AML-193 (cell line): ENCODE measurements at regions not wholly inside any gene's neighbourhood (a gene's known extent, or its start where the extent isn't known, plus 50 kb on each side); places are given as distances from the start of the nearest gene placed in this dataset.
"Not testable (repeated sequence)": the region's sequence is repeated elsewhere in the genome, so short reads cannot be mapped to it uniquely, and the experiment has no call there.

Experiments used
- DNase-seq, 2 experiments: peaks; one replicate each; lab custom pipeline; 2025; lab: John Stamatoyannopoulos, UW

DNA sequence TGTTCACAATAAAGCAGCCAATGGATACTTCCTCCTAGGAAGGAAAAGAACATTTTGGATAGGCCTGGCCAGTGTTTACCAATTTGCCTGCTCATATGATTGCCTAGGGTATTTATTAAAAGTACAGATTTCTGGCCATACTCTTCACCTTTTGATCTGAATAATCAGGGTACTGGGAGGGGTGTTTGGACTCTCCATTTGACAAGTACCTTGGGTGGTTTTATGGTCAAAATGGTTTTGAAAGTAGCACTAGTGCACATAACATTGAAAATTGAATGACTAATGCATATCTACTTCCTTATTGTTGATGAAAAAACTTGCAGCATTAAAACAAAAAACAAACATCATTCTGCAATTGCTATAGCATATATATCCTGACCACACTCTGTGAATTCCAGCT lies 333.3 kb upstream of the CDH2 start:
- no peak for DNase-seq

DNA sequence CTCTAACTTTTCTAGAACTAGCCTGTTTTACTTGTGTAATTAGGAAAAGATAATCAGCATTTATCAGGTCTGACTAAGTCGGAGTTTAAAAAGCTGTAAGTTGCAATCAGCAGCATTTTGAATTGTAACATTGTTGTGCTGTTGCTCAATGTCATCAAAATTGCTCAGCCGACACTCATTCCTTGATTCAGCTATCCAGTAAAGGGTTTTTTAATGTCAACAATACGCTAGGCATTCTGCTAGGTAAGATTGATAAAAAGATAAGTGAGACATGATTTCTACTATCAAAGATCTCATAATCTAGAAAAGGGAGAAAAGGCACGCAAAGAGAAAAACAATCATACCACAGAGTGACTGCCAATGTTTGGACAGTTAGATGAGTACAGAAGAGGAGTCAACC lies 327.1 kb upstream of the CDH2 start:
- no peak for DNase-seq

DNA sequence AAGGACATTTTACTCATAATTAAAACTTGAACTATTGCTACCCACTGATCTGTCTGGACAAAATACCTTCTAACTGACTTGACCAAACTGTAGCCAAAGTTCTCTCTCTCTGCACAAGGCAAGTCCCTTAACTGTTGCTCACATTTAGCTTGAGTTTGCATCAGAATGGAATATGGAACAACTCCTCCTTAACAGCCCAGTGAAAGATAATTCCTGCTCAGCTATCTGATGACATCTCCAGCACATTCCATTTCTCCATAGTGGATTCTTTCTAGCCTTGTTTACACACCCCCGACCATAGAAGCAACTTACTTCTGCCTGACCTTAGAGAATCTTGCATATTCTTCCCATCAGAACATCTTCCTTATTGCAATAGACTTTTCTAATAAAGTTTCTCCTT lies 317.2 kb upstream of the CDH2 start:
- DNase-seq: no peak

DNA sequence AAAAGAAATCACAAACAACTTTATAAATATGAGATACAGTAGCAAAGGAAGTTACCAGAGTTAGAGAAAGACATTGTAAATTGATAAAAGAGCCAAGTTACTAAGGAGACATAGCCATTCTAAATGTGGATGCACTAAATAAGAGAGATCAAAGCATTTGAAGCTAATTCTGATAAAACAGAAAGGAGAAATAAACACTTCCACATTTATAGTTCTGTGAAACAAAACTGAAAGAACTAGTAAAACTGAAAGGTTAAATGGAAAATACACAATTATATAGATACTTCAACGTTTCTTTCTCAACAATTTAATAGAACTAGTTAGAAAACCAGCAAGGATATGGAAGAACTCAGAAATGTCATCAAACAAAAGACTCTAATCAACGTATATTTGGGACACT lies 309.0 kb upstream of the CDH2 start:
- DNase-seq: no peak

DNA sequence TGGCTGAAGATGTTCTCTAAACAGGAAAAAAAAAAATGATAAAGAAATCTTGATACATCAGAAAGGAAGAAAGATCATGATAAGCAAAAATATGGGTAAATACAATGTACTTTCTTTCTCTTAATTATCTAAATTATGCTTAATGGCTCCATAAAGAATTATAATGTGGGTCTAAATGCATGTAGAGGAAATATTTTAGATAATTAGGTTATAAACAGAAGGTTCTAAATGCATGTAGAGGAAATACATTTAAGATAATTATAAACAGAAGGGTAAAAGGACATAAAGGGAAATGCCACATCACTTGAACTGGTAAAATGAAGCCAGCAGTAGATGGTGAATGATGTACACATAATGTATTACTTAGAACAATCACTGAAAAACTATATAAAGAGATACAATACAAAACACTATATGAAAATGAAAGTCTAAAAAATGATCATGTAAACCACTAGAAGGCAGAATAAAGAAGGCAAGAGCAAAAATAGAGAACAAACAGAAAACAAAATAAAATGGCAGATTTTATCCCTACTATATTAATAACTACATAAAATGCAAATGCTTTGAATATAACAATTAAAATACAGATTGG lies 308.4 kb upstream of the CDH2 start:
- no peak for DNase-seq

DNA sequence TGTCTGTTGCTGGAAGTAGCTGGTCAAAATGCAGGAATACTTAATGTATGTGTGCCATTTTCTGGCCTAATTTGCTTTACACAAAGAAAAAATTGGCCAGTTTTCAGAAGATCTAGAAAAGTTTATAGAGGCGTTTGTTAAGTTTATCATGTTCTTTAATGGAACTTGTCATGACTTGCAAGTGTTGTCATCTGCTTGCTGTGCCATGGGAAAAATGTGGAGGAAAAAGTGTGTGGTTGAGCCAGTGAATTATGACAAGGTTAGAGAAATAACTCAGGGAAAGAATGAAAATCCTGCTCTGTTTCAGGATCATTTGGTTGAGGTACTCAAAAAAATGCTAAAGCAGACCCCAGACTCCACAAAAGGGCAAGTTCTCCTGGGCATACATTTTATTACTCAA lies 301.6 kb upstream of the CDH2 start:
- DNase-seq: no peak

DNA sequence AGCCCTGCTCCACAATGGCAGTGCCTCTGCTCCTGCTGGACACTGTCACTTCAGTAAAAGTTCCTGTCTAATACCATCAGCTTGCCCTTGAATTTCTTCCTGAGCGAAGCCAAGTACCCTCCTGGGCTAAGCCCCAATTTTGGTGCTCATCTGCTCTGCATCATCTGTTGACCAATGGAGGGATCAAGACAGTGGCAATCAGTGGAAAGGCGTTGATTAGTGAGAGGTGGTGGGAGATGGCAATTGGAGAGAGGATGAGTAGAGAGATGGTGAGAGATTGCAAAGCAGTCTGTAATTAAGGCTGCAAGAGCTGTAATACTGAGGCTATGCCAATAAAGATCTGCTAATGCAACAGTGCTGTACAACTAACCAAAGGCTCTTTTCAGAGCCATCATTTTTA lies 299.4 kb upstream of the CDH2 start:
- no peak for DNase-seq

DNA sequence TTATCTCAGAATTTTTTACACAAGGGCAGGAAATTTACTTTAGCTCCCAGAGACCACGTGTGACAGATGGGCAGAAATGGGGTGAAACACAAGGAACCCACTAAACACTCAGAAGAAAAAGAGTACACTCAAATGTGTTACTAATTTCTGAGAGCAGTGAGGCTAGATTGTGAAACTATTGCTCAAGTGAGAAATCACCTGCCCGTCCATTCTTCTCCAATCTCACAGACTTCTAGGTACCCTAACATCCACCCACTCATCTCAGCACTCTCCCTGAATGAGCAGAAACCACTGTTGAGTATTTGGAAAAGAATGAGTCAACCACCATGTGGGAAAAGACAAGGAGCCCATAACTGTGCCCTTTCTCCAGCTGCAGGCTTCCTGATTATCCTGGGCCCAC lies 293.0 kb upstream of the CDH2 start:
- no peak for DNase-seq

DNA sequence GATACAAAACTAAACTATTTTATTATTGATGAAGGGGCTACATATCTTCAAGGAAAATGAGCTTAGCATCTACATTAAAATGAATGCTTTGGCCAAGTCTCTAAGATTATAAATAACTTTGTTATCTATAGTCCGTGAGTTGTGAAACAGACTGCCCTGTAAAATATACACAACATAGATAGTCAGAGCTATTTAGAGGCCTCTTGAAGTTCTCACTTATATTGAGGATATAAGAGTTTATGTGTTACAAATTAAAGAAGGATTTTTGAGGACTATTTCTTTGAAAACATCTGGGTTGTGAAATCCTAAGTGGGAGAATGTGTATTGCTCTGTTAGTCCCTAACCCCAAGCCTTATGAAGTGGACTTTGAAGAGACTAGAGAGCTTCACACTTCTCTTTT lies 292.0 kb upstream of the CDH2 start:
- no peak for DNase-seq

DNA sequence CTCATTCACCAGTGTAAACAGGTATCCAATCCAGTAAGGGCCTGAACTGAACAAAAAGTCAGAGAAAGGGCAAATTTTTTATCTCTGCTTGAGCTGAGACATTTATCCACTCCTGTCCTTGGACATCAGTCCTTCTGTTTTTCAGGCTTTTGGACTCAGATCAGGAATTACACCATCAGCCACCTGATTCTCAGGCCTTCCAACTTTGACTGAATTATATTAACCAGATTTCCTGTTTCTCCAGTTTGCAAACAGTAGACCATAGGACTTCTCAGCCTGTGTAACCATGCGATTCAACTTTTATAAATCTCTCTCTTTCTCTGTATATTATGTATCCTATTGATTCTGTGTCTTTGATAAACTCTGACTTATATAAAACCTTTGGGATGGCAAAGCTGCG lies 289.3 kb upstream of the CDH2 start:
- DNase-seq: no peak

DNA sequence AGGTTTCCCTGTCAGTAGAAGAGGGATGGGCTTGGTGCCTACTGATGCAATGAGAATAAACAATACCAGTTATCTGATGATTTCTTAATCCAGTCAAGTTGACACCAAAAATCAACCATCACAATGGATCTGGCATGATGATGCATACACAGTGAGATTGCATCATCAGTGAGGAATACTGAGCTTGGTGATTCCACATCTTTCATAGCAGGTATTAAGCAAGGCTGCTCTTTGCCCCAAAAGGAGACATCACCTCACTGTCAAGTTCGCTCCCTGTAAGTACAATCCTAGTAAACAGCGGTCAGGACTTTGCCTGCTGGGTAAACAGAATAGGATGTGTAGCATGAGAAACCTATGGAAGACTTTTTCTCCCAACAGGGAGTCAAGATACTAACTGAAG lies 282.7 kb upstream of the CDH2 start:
- DNase-seq: no peak

DNA sequence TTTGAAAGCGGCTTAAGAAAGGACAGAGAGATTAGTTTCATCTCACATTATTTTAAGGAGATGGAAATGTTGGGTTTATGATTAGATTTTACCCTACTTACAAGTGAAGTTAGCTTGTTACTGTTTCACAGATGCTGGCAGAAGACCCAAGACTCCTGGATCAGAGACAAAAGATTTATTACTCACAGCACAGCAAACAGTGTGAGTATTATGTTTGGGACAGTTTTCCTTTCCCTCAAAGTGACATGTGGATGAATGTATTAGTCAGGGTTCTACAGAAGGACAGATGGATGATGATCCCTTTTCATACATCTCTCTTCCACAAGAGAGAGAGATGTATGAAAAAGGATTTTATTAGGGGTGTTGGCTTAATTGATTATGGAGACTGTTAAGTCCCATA lies 281.8 kb upstream of the CDH2 start:
- no peak for DNase-seq

DNA sequence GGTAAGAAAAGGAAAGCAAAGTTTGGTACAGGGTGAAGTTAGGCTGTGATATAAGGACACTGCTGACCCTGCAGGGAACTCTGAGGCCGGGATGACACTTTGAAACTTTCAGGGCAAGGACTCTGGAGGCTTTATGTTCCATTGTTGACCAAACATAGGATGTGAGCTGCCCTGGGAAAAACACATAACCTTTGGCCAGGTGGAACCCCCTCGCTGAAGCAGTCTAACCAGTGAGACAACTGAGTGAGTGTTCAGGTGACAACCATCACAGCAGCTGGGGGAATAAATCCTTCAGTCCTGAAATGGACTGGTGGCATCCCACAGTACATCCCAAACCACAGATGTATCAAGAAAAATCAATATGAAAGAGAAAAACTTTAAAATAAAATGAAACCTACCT lies 280.9 kb upstream of the CDH2 start:
- no peak for DNase-seq

DNA sequence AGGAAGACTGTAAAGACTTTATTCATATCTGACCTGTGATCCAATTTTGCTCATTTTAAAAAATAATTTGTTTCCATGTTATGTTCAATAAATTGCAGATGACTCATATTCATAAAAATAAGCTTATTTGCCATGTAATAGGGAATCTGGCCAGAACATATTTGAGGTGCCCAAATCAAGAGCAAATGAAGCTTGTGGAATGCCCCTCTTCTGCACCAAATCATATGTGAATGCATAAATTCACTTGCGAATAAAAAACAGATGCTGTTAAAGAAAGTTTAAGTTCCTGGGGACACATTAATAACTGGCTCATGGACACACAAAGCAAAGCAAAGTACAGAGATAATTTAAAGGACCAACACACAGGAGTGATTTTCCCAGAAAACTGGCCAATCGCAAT lies 279.0 kb upstream of the CDH2 start:
- no peak for DNase-seq

DNA sequence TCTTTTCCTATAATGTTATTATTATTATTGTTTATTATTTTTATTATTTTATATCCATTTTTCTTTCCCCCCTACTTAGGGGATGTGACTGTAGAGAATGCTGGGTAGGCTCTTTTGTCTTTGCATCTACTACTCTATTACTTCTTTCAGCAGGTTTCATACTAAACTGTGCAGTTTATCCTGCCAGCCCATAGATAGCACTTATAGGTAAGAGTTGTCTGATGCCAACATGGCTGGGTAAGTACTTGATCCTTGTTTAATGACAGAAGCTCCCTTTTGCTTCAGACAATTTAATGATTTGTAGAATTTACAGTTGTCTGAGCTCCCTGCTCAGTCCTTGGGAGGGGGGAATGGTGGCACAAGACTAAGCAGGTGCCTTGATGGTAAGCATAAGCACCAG lies 262.9 kb upstream of the CDH2 start:
- no peak for DNase-seq

DNA sequence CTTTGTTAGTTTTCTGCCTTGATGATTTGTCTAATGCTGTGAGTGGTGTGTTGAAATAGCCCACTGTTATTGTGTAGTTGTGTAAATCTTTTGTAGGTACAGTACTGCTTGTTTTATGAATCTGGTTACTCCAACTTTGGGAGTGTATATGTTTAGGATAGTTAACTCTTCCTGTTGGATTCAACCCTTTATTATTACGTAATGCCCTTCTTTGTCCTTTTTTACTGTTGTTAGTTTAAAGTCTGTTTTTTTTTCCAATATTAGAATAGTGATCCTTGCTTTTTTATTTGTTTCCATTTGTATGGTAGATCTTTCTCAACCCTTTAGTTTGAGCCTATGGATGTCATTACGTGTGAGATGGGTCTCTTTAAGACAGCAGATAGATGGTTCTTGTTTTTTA lies 261.5 kb upstream of the CDH2 start:
- no peak for DNase-seq

DNA sequence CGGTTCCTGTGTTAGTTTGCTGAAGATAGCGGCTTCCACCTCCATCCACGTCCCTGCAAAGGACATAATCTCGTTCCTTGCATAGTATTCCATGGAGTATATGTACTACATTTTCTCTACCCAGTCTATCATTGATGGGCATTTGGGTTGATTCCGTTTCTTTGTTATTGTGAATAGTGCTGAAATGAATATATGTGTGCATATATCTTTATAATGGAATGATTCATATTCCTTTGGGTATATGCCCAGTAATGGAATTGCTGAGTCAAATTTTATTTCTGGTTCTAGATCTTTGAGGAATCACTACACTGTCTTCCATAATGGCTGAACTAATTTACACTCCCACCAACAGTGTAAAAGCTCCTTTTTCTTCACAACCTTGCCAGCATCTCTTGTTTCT lies 255.4 kb upstream of the CDH2 start:
- no peak for DNase-seq

DNA sequence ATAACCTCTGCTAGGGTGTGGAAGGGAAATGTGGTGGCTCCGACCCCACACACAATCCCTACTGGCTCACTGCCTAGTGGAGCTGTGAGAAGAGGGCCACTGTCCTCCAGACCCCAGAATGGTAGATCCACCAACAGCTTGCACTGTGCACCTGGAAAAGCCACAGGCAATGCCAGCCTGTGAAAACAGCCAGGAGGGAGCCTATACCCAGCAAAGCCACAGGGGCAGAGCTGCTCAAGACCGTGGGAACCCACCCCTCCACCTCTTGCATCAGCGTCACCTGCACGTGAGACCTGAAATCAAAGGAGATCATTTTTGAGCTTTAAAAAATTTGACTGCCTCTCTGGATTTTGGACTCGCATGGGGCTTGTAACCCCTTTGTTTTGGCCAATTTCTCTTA lies 249.0 kb upstream of the CDH2 start:
- no peak for DNase-seq

DNA sequence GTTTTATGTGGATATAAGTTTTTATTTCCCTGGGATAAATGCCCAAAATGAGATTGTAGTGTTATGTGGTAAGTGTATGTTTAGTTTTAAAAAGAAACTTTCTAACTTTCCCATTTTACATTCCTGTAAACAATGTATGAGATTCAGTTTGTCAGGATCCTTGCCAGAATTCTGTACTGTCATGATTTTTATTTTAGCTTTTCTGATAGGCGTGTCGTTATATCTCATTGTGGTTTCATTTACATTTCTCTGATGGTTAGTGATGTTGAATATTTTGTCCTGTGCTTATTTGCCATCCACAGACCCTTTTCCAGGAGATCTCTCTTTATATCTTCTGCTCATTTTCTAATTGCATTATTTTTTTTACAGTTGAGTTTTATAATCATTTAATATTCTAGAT lies 245.6 kb upstream of the CDH2 start:
- DNase-seq: no peak

DNA sequence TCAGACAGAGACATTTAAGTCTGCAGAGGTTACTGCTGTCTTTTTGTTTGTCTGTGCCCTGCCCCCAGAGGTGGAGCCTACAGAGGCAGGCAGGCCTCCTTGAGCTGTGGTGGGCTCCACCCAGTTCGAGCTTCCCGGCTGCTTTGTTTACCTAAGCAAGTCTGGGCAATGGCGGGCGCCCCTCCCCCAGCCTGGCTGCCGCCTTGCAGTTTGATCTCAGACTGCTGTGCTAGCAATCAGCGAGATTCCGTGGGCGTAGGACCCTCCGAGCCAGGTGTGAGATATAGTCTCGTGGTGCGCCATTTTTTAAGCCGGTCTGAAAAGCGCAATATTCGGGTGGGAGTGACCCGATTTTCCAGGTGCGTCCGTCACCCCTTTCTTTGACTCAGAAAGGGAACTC lies 245.0 kb upstream of the CDH2 start:
- DNase-seq: not testable (repeated sequence)

DNA sequence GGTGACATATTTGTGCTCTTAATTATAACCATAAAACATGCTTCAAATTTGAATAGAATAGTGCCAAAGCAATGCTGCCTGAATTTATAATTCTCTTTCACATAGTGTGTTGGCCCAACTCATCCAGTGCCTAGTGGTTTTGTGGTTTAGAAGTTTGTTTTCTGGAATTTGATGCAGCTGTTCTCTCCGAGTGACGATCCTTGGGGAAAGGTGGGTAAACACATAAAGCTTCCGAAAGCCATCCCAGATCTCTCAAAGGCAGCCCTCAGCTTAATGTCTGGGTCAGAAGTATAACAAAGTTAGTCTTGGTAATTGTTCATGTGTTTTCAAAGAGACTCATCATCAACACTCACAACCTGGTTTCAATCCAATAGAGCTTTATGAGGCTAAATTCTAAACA lies 235.6 kb upstream of the CDH2 start:
- DNase-seq: no peak

DNA sequence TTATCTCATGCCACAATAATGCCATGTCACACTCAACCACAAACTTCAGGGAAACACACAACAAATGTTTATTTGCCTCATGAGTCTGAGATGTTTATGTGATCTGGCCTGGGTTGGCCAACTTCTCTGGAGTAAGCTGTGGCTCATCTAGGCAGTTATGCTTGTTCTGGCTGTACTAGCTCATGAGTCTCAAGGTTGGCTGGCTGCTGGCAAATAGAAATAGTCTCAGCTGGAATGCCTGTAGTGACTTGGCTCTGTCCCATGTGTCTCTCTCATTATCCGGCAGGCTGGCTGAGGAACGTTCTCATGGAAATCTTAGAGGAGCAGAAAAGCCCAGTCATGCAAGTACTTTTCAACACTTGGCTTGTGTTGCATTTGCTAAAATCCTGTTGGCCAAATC lies 234.9 kb upstream of the CDH2 start:
- no peak for DNase-seq

DNA sequence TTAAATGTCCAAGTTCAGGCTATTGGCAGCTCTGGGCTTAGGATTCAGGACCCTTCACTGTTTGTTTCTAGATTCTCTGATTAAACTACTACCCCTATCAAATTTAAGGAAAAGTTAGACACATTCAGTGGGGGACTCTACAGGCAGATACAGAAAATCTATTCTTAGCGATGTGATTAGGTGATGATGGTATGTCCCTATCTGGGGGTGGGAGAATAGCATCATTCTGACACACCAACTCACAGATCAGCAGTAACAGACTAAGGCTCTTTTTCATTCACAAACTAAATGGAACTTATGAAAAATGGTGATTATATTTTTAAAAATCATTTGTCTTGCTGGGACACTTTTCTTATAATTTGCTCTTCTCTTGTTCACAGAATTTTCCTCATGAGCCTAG lies 232.9 kb upstream of the CDH2 start:
- no peak for DNase-seq

DNA sequence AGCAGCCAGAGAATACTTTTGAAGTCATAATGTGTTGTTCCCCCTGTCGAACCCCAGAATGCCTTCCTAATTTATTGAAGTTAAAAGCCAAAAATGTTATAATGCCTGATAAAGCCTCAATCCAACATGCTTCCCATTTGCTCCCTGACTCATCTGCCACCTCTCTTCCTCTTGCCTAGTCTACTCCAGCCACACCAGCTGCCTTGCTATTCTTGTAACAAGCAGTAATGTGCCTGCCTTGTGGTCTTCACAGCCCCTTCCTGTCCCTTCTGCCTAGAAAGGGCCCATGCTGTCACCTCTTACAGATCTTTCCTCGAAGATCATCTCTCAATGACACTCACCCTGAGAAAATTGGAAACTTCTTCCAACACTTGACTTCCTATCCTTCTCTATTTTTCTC lies 231.6 kb upstream of the CDH2 start:
- DNase-seq: no peak

DNA sequence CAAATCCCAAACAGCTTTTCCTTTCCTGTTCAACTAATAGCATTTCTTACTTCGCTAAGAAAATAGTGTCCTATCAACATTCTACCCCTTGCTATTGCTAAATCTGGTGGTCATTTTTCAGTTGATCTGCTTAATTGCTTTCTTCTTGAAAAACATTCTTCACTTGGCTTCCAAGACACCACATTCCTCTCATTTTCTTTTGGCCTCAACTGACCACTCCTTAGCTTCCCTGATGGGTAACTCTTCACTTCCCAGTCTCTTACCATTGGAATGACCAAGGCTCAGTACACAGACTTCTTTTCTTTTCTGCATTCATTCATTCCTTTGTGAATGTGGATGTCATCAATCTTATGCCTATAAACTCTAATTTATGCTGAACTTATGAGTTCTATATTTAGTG lies 230.8 kb upstream of the CDH2 start:
- no peak for DNase-seq
